8988T (cell line): ENCODE measurements at regions not wholly inside any gene's neighbourhood (a gene's known extent, or its start where the extent isn't known, plus 50 kb on each side); places are given as distances from the start of the nearest gene placed in this dataset.
"Not testable (repeated sequence)": the region's sequence is repeated elsewhere in the genome, so short reads cannot be mapped to it uniquely, and the experiment has no call there.

Experiments used
- DNase-seq: peaks from one replicate; pipeline ENCODE4 v3.0.0; 2011

DNA sequence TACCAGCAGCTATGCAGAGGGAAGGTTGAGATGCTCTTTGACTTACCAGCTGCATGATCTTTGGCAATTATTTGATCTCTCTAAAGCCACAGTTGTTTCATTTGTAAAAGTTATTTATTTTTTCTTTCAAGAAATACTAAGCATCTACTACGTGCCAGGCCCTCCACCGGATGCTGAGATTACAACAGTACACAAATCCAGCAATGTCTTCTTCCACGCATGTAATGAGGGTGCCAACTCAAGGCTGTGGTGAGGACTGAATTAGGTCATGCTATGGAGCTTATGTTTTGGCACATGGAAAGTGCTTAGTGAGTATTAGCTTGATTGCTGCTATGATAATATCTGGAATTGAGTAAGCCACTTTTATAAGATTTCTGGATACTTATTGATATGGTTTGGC lies 358.2 kb downstream of the IRS2 start:
- no peak for DNase-seq

DNA sequence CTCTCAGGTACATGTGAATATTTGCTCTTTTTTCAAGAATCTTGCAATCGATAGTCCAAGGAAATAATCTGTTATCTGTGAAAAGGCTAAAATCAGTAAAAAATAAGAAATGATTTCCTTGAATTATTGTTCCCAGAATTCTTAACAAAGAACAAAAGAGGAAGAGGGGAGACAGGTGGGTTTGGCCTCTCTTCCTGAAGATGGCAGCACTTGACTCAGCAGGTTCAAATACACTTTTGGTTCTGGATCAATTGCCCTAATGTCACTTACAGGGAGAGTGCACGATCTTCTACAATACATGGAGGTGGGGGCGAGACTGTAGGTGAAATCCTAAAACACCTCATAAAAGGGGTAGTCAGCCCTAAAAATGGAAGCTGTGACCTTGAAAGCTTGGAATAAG lies 358.7 kb downstream of the IRS2 start:
- no peak for DNase-seq

GRCh38 chr13:109427148-109427547 lies 359.2 kb downstream of the IRS2 start:
- no peak for DNase-seq

DNA sequence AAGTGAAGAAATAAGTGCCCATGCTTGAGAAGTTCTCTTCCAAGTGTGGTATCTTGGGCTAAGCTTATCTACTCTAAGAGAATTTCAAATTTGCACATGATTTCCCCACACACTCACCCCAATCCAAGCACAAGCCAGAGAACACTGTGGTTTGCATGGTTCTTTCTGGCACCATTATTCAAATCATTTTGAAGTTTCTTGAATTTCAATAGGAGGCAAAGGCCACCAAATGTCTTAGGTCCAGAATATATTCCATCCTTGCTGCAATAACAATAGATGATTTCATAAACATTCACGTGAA lies 359.7 kb downstream of the IRS2 start:
- DNase-seq = no peak

DNA sequence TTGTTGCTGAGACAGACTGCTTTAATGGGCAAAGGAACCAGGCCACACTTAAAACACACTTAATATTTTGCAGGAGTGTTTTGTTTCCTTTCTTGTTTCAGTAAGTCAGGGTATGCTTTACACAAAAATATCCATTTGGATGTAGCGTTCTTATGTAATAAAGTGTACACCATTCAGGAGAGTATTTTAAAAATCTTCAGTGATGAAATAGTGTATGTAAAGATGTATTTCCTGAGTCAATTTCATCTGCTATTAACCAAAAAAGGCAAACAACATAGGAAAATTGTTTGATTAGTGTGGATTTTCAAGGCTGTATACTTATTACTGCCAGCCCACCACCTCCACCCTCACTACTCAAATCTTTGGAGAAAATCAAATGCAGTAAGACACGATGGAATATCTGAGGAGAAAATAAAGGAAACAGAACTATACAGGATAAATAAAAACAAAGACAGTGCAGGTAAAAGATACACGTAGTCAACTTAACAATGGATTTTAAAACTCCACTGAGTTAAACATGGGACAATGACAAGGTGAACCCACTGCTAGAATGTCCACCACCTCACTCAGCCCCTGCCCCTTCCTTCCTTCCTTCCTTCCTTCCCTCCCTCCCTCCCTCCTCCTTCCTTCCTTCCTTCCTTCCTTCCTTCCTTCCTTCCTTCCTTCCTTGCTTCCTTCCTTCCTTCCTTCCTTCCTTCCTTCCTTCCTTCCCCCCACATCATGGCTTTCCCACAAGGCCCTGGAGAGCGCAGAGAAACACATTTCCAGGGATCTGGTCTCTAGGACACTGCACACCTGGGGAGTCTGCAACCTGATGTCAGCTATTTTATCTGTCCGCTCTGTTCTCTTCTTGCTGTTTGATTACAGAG lies 360.3 kb downstream of the IRS2 start:
- no peak for DNase-seq

DNA sequence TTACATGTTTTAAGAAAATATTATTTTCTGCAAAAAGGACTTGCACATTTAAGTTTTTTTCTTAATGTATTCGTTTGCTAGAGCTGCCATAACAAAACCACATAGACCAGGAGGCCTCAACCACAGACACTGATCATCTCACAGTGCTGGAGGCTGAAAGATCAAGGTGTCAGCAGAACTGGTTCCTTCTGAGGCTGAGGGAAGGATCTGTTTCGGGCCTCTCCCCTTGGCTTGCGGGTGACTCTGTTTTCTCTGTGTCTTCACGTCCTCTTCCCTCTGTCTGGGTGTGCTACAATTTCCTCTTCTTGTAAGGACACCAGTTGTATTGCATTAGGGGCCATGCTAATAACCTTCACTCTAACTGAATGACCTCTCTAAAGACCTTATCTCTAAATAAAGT lies 364.2 kb downstream of the IRS2 start:
- no peak for DNase-seq

GRCh38 chr13:109419896-109420295 lies 366.5 kb downstream of the IRS2 start:
- no peak for DNase-seq

GRCh38 chr13:109418111-109418510 lies 368.3 kb downstream of the IRS2 start:
- no peak for DNase-seq

DNA sequence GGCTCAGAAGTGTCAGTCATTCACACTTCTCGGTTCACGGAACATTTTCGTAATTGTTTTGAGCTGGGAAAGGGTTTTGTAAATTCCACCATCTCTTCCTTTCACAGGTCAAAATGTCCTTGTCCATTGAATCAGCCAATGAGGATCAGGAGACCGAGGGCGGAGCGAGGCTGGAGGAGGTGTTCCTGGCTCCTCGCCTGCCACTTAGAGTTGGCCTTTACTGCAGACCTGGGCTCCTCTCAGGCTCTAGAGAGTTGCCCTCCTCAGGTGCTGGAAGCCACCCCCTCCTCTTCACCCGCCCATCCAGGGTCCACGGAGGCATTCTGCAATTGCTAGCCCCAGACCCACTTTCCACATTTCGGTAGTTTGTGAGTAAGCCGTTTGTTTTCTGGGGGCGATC lies 370.4 kb downstream of the IRS2 start:
- no peak for DNase-seq

GRCh38 chr13:109415057-109415456 lies 371.3 kb downstream of the IRS2 start:
- DNase-seq = no peak

DNA sequence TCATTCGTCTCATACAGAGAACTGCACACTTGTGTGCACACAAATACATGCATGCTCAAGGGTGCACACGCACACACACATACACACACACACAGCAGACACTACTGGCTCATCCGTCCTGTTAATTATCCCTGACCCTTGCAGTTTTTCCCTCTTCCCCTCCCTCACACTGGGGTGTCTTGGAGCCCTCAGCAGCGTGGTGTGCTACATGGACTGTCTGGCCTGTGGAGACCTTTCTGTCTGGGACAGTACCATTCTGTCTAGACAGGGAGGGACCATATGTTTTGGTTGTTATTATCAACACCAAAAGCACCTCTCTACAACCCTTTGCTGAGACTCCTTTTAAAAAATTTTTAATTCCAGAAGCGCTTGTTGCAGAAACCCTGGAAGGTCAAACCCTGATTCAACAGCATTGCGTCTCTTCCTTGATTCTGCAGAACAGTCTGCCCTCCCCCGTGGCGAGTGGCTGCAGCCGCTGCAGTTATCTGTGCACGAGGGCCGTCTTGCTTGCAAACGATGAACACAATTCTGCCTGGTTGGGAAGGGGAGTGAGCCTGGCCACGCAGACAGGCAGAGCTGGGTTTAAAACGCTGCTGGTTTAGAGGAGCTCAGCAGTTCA lies 374.0 kb downstream of the IRS2 start:
- DNase-seq = no peak

DNA sequence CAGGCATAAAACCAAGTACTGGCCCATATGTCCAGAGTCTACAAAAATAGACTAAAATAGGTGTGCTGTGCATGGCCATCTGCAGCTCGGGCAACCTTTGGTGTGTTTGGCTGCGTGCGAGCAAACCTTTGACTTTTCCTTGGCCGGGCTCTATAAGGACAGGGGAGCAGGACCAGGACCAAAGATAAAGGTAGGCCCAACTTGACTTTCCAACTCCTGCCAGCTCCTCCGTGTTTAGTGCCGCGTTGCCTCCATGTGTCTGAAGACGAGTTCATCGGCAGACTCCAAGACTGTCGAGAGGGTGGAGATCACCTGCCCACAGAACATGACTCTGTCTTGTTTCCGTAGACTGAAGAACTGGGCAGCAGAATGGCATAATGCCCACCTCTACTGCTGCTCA lies 375.5 kb downstream of the IRS2 start:
- no peak for DNase-seq

- no peak for DNase-seq
Measured at GRCh38 chr13:109408591-109409382, 377.6 kb downstream of the IRS2 start.

DNA sequence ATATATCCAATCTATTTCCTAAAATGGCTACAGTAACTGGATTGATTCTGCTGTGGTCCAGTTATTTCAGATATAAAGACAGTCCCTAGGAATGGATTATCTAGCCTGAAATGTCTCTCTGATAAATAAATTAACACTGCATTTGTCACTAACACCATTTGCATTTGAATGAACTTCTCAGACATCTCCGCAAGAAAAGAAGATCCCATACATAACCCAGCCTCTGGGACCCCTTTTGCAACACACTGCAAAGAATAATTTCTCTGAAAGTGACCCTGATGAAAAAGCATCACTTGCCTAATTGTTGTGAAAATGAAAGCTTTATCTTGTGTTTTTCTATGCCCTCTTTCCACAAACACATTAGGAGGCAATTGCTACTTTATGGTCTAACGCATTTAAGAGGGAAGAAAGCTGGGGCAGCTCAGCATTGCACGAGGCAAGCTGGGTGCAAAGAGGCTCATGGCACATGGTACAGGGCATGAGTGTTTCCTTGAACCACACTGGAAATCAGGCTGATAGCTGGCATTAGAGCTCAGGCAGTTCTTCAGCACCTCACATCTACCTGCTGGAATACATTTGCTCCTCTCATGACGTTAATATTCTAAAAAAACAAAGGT lies 379.9 kb downstream of the IRS2 start:
- DNase-seq = no peak

GRCh38 chr13:109403012-109403421 lies 383.4 kb downstream of the IRS2 start:
- no peak for DNase-seq

DNA sequence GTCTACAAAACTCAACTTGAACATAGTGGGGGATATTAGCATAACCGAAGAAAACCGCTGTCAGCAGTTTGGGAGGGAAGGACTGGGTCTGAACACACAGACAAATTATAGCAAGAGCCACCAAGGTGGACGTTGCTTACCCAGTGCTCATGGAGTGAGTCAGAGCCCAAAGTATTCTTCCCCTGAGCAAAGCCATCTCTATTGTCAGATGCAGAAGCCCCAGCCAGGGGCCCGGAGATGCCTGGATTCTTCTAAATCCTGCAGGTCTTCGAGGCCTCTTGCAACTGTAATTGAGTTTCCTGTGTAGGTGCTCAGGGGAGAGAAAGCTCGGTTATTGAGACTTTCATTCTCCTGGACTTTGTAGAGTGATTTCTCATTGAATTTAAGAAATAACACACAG lies 384.5 kb downstream of the IRS2 start:
- no peak for DNase-seq

GRCh38 chr13:109401307-109401706 lies 385.1 kb downstream of the IRS2 start:
- no peak for DNase-seq

DNA sequence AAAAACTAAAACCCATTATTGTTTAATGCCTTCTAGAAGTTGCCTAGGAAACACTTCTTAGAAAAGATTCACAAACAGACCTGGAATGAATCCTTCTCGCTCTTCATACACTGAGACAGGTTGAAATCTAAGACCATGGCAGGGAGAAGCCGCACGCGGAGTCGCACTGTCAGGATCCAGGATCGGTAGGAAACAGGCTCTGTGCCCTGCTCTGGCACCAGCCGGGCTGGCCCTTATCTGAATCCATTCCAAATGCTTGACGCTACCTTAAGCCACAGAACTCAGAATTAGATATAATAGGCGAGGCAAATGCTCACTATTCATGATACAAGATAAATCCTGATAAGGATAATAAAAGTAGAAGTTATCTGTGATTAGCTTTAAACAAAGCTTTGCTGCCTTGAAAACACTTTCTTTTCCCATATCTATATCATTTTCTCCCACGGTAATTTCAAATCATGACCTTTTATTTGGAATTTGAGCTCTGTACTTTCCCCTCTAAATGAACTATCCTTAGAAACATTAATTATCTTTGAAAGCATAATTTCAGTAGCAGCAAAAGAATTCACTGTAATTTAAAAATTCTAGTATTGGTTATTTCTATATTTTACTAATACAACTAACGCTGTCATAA lies 385.6 kb downstream of the IRS2 start:
- DNase-seq = no peak

DNA sequence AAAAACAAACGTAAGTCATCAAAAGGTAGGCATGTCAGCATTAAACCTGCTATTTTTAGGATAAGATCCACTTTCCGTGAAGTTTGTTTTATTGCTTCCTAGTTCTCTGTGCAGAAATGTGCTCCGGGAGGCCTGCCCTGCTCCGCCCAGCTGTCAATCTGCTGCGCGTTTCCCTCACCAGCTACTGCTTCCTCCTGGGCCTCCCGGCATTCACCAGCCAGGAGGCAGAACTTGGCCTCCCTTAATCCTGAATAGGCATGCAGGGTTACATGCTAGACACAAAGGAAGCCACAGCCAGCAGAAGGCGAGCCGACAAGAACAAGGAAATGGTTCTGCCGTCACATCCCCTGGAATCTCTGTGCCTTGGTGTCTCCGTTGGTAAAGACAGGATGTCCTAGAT lies 386.2 kb downstream of the IRS2 start:
- no peak for DNase-seq

DNA sequence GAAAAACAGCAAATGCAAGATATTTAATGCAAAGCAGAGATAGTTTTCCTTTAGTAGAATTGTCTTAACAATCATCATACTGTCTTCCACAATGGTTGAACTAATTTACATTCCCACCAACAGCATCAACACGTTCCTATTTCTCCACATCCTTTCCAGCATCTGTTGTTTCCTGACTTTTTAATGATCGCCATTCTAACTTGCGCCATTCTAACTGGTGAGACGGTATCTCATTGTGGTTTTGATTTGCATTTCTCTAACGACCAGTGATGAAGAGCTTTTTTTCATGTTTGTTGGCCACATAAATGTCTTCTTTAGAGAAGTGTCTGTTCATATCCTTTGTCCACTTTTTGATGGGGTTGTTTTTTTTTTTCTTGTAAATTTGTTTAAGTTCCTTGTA lies 388.3 kb downstream of the IRS2 start:
- DNase-seq = not testable (repeated sequence)

DNA sequence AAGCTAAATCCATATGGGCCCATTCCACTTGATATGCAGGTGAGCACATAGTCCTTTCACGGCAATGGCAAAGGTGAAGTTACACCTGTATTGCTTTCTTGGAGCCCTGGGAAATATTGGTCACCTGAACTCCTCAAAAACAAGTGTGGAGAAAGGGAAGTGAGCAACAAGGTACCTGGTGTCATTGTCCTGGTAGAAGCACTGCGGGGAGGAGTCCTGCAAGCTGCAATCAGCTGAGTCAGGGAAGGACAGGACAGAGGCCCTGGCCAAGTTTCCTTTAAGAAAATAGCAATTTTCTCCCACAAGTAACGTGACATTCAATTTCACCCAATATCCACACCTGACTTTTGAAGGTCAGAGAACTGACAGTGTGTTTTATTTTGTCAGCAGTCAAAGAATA lies 389.1 kb downstream of the IRS2 start:
- DNase-seq = no peak

DNA sequence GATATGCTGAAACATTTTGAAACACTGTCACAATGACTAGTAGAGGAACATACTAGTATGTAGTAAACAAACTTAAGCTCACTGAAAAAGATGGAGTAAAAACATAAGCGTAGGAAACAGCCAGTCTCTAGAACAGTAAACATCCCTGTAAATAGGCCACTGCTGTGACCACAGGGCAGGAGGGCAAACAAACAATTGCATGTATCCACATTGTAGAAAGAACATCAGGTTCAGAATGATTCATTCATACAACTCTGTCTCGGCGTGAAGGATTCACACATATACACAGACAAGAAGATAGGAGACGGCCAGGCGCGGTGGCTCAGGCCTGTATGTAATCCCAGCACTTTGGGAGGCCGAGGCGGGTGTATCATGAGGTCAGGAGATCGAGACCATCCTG lies 390.1 kb downstream of the IRS2 start:
- no peak for DNase-seq

DNA sequence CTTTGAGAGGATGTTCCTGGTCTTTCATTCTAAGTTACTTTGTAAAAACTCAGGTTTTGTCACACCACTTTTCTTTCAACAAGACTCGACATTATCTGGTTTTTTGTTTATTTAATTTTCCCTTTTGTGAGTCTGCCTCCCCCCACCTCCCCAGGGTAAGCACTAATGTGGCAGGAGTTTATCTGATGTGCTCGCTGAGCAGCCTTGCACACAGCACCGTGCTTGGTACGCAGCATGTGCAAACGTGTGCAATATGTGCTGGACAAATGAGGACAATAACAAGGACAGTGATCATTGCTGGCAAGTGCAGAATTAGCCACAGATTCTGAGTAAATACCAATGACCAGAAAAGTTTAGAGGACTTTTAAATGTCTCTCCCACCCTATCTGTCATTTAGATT lies 391.4 kb downstream of the IRS2 start:
- no peak for DNase-seq
